ENCODE measurements at regions not wholly inside any gene's neighbourhood (a gene's known extent, or its start where the extent isn't known, plus 50 kb on each side); places are given as distances from the start of the nearest gene placed in this dataset.

- Histone ChIP-seq H3K4ac (replicated peaks; ENCODE audit: insufficient read length, low read depth, low read length) (no peak overlapping the region), H3K56ac (replicated peaks; ENCODE audit: insufficient read length, low read depth, low read length) (no peak overlapping the region), H2BK15ac (ENCODE audit: low read length) (no peak overlapping the region), H3K4me1 (replicated peaks in 1 of 4; ENCODE audit: control insufficient read depth in 3 of 4, insufficient read depth in 4 of 4, low read length in 3 of 4) (no peaks in the 10 kb centered on the region), H4K8ac (ENCODE audit: extremely low read depth, insufficient read depth, low read length) (no peak overlapping the region), H2BK20ac (ENCODE audit: low read length) (no peak overlapping the region), H3K14ac (ENCODE audit: insufficient read length) (no peak overlapping the region), H3K27ac (ENCODE audit: low read depth, low read length) (no peak overlapping the region), H2BK12ac (ENCODE audit: low read depth, low read length) (no peak overlapping the region), H3K23me2 (ENCODE audit: low read depth, low read length) (no peaks in the 10 kb centered on the region), H2AFZ (ENCODE audit: low read length) (no peak overlapping the region), H3K18ac (ENCODE audit: extremely low read depth, low read length) (no peak overlapping the region), H3K9ac (replicated peaks in 1 of 4; ENCODE audit: extremely low read depth in 1 of 4, low read depth in 3 of 4, low read length in 3 of 4) (no peak overlapping the region), H2BK120ac (replicated peaks; ENCODE audit: low read depth, low read length) (no peak overlapping the region), H3K4me2 (ENCODE audit: insufficient read depth in 1 of 2, low read depth in 2 of 2, low read length in 2 of 2) (no peak overlapping the region), H3K27me3 (replicated peaks in 1 of 4; ENCODE audit: control insufficient read depth in 3 of 4, extremely low read depth in 1 of 4, insufficient read depth in 3 of 4, low read length in 3 of 4) (no peaks in the 10 kb centered on the region), H3K79me1 (ENCODE audit: low read depth, low read length) (no peaks in the 10 kb centered on the region), H2AK5ac (ENCODE audit: low read depth, low read length) (no peak overlapping the region), H3K36me3 (ENCODE audit: control insufficient read depth in 2 of 4, insufficient read depth in 4 of 4, low read length in 3 of 4) (no peaks in the 10 kb centered on the region), H3K9me3 (ENCODE audit: insufficient read depth in 2 of 2, low read depth in 1 of 2, low read length in 1 of 2) (no peaks in the 10 kb centered on the region), H3K4me3 (ENCODE audit: extremely low read depth in 1 of 4, insufficient read depth in 2 of 4, low read depth in 3 of 4, low read length in 4 of 4) (no peak overlapping the region), H2BK5ac (ENCODE audit: low read depth, low read length) (no peak overlapping the region), H3K79me2 (ENCODE audit: control insufficient read depth in 1 of 2, insufficient read depth in 2 of 2, low read length in 2 of 2) (no peaks in the 10 kb centered on the region), H4K20me1 (replicated peaks in 1 of 2; ENCODE audit: control insufficient read depth in 1 of 2, insufficient read depth in 2 of 2, low read length in 2 of 2) (no peaks in the 10 kb centered on the region), H3K23ac (ENCODE audit: insufficient read length) (no peak overlapping the region), H4K5ac (ENCODE audit: insufficient read length, low read depth, low read length) (no peak overlapping the region), H4K91ac (replicated peaks; ENCODE audit: insufficient read length, low read length) (no peak overlapping the region)
- CTCF ChIA-PET (ENCODE audit: partially characterized antibody): no interaction called here
- POLR2A ChIA-PET (ENCODE audit: partially characterized antibody): no interaction called here
- DNase-seq (ENCODE audit: low read depth in 1 of 2, low spot score in 2 of 2) (no peak), FAIRE-seq (no peak)
- TF ChIP-seq POLR2AphosphoS5 (IDR thresholded peaks at IDR 0.05; ENCODE audit: low read depth, low read length) (no peak), RBBP5 (IDR thresholded peaks at IDR 0.05; ENCODE audit: borderline replicate concordance, low read depth, low read length) (no peak), CBX5 (IDR thresholded peaks at IDR 0.05; ENCODE audit: low read depth, low read length) (no peak), SUZ12 (IDR thresholded peaks at IDR 0.05; ENCODE audit: low read length) (no peak), PHF8 (conservative IDR thresholded peaks at IDR 0.05; ENCODE audit: low read depth, low read length) (no peak), ATF3 (IDR thresholded peaks at IDR 0.05; ENCODE audit: insufficient read depth, low read depth, low read length) (no peak), MAFK (IDR thresholded peaks at IDR 0.05; ENCODE audit: low read depth, low read length) (no peak), SIX5 (IDR thresholded peaks at IDR 0.05; ENCODE audit: low read depth, low read length) (no peak), ZNF274 (IDR thresholded peaks at IDR 0.05; ENCODE audit: borderline replicate concordance, extremely low read depth, low read length) (no peak), JUND (IDR thresholded peaks at IDR 0.05; ENCODE audit: low read length) (no peak), RAD21 (IDR thresholded peaks at IDR 0.05 in 1 of 2, conservative IDR thresholded peaks at IDR 0.05 in 1 of 2; ENCODE audit: low read depth in 2 of 2, low read length in 2 of 2) (no peak), SP2 (IDR thresholded peaks at IDR 0.05; ENCODE audit: low read length) (no peak), JUN (IDR thresholded peaks at IDR 0.05; ENCODE audit: low read depth, low read length) (no peak)
- TF ChIP-seq, protein P1, sequence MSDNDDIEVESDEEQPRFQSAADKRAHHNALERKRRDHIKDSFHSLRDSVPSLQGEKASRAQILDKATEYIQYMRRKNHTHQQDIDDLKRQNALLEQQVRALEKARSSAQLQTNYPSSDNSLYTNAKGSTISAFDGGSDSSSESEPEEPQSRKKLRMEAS (IDR thresholded peaks at IDR 0.05): no peak
Measured at GRCh38 chr5:103360475-103360874, 101.9 kb downstream of the MACIR start.
